HEK293T (cell line): ENCODE measurements at regions not wholly inside any gene's neighbourhood (a gene's known extent, or its start where the extent isn't known, plus 50 kb on each side); places are given as distances from the start of the nearest gene placed in this dataset.

Experiments
- ELF4 ChIP-seq: fragments of 450-650 bp; IDR thresholded peaks from 2 replicates; pipeline ENCODE4 v1.6.1; 2017; ENCODE audit warnings: antibody characterized with exemption
- FOXA1 ChIP-seq: fragments of 450-650 bp; IDR thresholded peaks from 2 replicates; pipeline ENCODE4 v1.6.1; 2016; ENCODE audit warnings: mild to moderate bottlenecking
- FOXK2 ChIP-seq: fragments of 450-650 bp; IDR thresholded peaks from 2 replicates; pipeline ENCODE4 v1.6.1; 2016; ENCODE audit warnings: mild to moderate bottlenecking
- HDGF ChIP-seq: fragments of 450-650 bp; IDR thresholded peaks from 2 replicates; pipeline ENCODE4 v1.6.1; 2017; ENCODE audit warnings: antibody characterized with exemption, borderline replicate concordance
- L3MBTL2 ChIP-seq: fragments of 450-650 bp; conservative IDR thresholded peaks from 2 replicates; pipeline ENCODE4 v1.6.1; 2016; ENCODE audit warnings: mild to moderate bottlenecking
- SP1 ChIP-seq: fragments of 450-650 bp; IDR thresholded peaks from 2 replicates; pipeline ENCODE4 v1.6.1; 2017
- TARDBP ChIP-seq: fragments of 450-650 bp; IDR thresholded peaks from 2 replicates; pipeline ENCODE4 v1.6.1; 2016
- TF ChIP-seq, protein P1 (sequence below): fragments of 450-650 bp; IDR thresholded peaks from 2 replicates; pipeline ENCODE4 v1.6.1; 2016

GRCh38 chr10:4754143-4754542, 71.9 kb upstream of the AKR1E2 start:
- TF ChIP-seq HDGF: no peak
- TF ChIP-seq FOXA1: no peak
- no peak for TF ChIP-seq ELF4
- TF ChIP-seq FOXK2: no peak
- TF ChIP-seq TARDBP: no peak
- TF ChIP-seq, protein P1, sequence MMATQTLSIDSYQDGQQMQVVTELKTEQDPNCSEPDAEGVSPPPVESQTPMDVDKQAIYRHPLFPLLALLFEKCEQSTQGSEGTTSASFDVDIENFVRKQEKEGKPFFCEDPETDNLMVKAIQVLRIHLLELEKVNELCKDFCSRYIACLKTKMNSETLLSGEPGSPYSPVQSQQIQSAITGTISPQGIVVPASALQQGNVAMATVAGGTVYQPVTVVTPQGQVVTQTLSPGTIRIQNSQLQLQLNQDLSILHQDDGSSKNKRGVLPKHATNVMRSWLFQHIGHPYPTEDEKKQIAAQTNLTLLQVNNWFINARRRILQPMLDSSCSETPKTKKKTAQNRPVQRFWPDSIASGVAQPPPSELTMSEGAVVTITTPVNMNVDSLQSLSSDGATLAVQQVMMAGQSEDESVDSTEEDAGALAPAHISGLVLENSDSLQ: no peak
- TF ChIP-seq SP1: no peak
- TF ChIP-seq L3MBTL2: no peak
